Stimulated activated CD8-positive, alpha-beta memory T cell treated with anti-CD3 and anti-CD28 coated beads, Interleukin-12 subunit alpha, Interleukin-12 subunit beta, amount 100 ng/mL, for 4 hours (primary cell): ENCODE measurements at regions not wholly inside any gene's neighbourhood (a gene's known extent, or its start where the extent isn't known, plus 50 kb on each side); places are given as distances from the start of the nearest gene placed in this dataset.

Experiments used
- DNase-seq: peaks from one replicate; pipeline ENCODE4 v3.0.0-alpha.2; 2020; ENCODE audit warnings: low read depth

GRCh38 chr11:16685914-16686313, 52.5 kb upstream of the C11orf58 start:
- DNase-seq: no peak

- no peak for DNase-seq
These were observed 59.9 kb upstream of the C11orf58 start for GRCh38 chr11:16678466-16679116.

- DNase-seq: no peak
These were observed 68.5 kb upstream of the C11orf58 start for GRCh38 chr11:16669799-16670415.

GRCh38 chr11:16632295-16633200, 105.9 kb upstream of the C11orf58 start:
- no peak for DNase-seq

- no peak for DNase-seq
These were observed 107.8 kb upstream of the C11orf58 start for GRCh38 chr11:16630651-16631050.

GRCh38 chr11:16618431-16618830, 120.0 kb upstream of the C11orf58 start:
- DNase-seq: no peak

GRCh38 chr11:16615480-16615879, 123.0 kb upstream of the C11orf58 start:
- no peak for DNase-seq

GRCh38 chr11:16613512-16614381, 124.7 kb upstream of the C11orf58 start:
- DNase-seq: no peak

- no peak for DNase-seq
These were observed 125.3 kb upstream of the C11orf58 start for GRCh38 chr11:16613262-16613511.

GRCh38 chr11:16612566-16613261, 125.7 kb upstream of the C11orf58 start:
- DNase-seq: no peak

- DNase-seq: no peak
These were observed 126.4 kb upstream of the C11orf58 start for GRCh38 chr11:16611926-16612565.

- no peak for DNase-seq
These were observed 127.0 kb upstream of the C11orf58 start for GRCh38 chr11:16611401-16611921.

GRCh38 chr11:16610738-16611388, 127.6 kb upstream of the C11orf58 start:
- DNase-seq: no peak

- DNase-seq: no peak
These were observed 128.2 kb upstream of the C11orf58 start for GRCh38 chr11:16610213-16610737.

GRCh38 chr11:16609769-16610168, 128.7 kb upstream of the C11orf58 start:
- DNase-seq: no peak

GRCh38 chr11:16607675-16608644, 130.5 kb upstream of the C11orf58 start:
- no peak for DNase-seq

GRCh38 chr11:16606784-16607674, 131.4 kb upstream of the C11orf58 start:
- no peak for DNase-seq
